Mesodermal cell (in vitro differentiated cells): ENCODE measurements at regions not wholly inside any gene's neighbourhood (a gene's known extent, or its start where the extent isn't known, plus 50 kb on each side); places are given as distances from the start of the nearest gene placed in this dataset.
"Not testable (repeated sequence)": the region's sequence is repeated elsewhere in the genome, so short reads cannot be mapped to it uniquely, and the experiment has no call there.

Experiments
- H3K27ac ChIP-seq: 2 replicates; pipeline ENCODE4 v1.7.0; 2013; ENCODE audit warnings: mild to moderate bottlenecking, low read depth, low read length, moderate library complexity; ENCODE audit not compliant: severe bottlenecking
- H3K36me3 ChIP-seq: 2 replicates; pipeline ENCODE4 v1.7.1; 2013; ENCODE audit warnings: mild to moderate bottlenecking, low read length, moderate library complexity; ENCODE audit not compliant: control insufficient read depth, insufficient read depth
- H3K4me1 ChIP-seq: one replicate; pipeline ENCODE4 v1.7.1; 2013; ENCODE audit warnings: mild to moderate bottlenecking, low read length; ENCODE audit not compliant: insufficient read depth, control insufficient read depth, poor library complexity, severe bottlenecking
- H3K4me3 ChIP-seq: 2 replicates; pipeline ENCODE4 v1.7.0; 2013; ENCODE audit warnings: low read length, control low read depth, mild to moderate bottlenecking; ENCODE audit not compliant: insufficient read depth, poor library complexity, severe bottlenecking; ENCODE audit errors: extremely low read depth
- H3K9me3 ChIP-seq: 2 replicates; pipeline ENCODE4 v1.7.1; 2013; ENCODE audit warnings: mild to moderate bottlenecking, low read length, moderate library complexity; ENCODE audit not compliant: control insufficient read depth
- WGBS, 2 experiments: methylation state at CpG; one replicate each; pipeline ENCODE4 v1.1.5; 2013; ENCODE audit warnings: missing lambda C conversion rate in 2 of 2; ENCODE audit not compliant: insufficient coverage in 2 of 2; 5-methylcytosine and 5-hydroxymethylcytosine counted together

DNA sequence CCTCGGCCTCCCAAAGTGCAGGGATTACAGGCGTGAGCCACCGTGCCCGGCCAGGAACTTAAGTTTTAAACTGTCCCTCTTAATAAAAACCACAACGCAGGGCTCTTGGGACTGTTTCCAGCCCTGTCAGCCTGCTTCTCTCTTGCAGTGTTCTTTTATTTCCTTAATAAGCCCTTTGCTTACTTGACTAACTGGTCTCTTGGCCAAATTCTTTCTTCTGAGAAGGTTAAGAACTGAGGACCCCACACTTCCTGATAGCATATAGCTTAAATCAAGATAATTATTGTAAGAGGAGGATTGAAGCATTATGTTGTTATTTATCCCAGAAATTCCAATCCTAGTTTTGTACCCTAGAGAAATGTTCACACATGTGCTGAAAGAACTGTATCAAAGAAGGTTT lies 128.2 kb upstream of the UXS1 start:
- 94 to 98% methylated on average over 4 to 5 of the region's 5 CpGs for WGBS, 2 experiments

DNA sequence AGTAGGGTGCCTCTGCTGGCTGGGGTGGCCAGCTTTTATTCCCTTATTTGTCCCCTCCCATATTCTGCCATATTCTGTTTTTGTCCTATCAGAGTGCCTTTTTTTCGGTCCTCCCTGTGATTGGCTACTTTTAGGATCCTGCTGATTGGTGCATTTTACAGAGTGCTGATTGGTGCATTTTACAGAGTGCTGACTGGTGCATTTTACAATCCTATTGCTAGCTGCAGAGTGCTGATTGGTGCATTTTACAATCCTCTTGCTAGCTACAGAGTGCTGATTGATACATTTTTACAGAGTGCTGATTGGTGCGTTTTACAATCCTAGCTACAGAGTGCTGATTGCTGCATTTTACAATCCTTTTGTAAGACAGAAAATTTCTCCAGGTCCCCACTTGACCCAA lies 126.3 kb upstream of the UXS1 start:
- H3K36me3 ChIP-seq, H3K4me1 ChIP-seq, H3K27ac ChIP-seq, H3K9me3 ChIP-seq, H3K4me3 ChIP-seq: not testable (repeated sequence)
- 90% methylated on average over 2 of the region's 2 CpGs for WGBS, 2 experiments

More for the DNA sequence above, 128.2 kb upstream of the UXS1 start:
- no peak overlapping the region for H3K4me3 ChIP-seq
- no peaks in the 10 kb centered on the region for H3K9me3 ChIP-seq
- H3K4me1 ChIP-seq: no peaks in the 10 kb centered on the region
- H3K36me3 ChIP-seq: no peaks in the 10 kb centered on the region
- no peak overlapping the region for H3K27ac ChIP-seq

DNA sequence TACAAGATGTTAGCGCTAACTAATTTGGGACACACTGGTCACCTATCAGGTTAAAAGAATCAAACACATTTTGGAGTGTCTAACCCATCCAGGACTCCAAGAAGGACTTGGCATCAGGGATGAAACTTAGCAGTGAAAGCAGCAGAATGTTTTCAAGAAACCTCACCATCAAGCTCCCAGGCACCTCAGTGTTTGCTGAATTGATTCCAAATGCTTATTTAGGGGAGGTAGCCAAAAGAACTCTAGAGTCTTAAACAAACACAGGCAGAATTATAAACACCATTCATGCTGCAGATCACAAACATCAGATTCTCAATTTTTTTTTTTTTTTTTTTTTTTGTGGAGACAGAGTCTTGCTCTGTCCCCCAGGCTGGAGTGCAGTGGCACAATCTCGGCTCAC lies 122.8 kb upstream of the UXS1 start:
- H3K36me3 ChIP-seq: no peaks in the 10 kb centered on the region
- WGBS, 2 experiments: 100% methylated on average over 1 of the region's 2 CpGs; no CpG with 5 or more reads in 1 of the 2 experiments
- H3K27ac ChIP-seq: no peak overlapping the region
- H3K9me3 ChIP-seq: no peaks in the 10 kb centered on the region
- no peaks in the 10 kb centered on the region for H3K4me1 ChIP-seq
- H3K4me3 ChIP-seq: no peak overlapping the region

DNA sequence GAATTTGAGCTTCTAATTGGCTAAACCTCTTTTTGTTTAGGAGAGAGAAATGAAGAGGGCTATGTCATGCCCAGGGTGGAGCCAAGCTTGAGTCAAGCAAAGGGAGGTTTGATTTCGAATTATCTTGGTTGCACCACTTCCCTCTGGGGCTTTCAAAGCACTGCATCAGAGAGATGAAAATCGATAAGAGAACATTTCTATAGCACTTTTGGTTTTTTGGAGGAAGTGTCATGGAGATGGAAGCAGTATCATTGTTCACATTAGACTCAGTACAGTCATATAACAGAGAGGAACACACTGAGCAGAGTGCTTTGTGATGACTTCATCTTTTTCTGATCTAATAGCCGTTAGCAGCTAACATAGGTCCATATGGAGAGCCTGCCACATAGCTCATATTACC lies 120.3 kb upstream of the UXS1 start:
- no peak overlapping the region for H3K4me3 ChIP-seq
- H3K36me3 ChIP-seq: no peaks in the 10 kb centered on the region
- H3K27ac ChIP-seq: no peak overlapping the region
- no peaks in the 10 kb centered on the region for H3K9me3 ChIP-seq
- WGBS, 2 experiments: 100% methylated on average over 1 of the region's 3 CpGs
- H3K4me1 ChIP-seq: no peaks in the 10 kb centered on the region

DNA sequence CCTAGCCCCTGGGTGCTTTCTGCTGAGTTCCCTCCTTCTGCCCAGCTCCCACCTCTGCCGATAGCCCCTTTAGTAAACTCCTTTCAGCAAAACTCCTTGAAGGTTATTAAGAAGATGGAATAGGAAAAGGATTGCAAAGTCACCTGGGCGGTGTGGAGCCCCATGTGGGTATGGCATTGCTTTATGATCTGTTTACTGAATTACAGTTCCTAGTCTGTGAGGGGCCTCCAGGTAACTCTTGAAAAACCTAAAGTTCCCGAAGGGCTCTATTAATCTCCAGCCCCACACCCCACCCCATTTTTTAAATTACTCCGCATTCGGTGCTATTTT lies 116.9 kb upstream of the UXS1 start:
- 100% methylated on average over 1 of the region's 5 CpGs; no CpG with 5 or more reads in 1 of the 2 experiments for WGBS, 2 experiments
- H3K4me3 ChIP-seq: no peak overlapping the region
- H3K9me3 ChIP-seq: no peaks in the 10 kb centered on the region
- H3K27ac ChIP-seq: no peak overlapping the region
- no peaks in the 10 kb centered on the region for H3K36me3 ChIP-seq
- H3K4me1 ChIP-seq: no peaks in the 10 kb centered on the region

DNA sequence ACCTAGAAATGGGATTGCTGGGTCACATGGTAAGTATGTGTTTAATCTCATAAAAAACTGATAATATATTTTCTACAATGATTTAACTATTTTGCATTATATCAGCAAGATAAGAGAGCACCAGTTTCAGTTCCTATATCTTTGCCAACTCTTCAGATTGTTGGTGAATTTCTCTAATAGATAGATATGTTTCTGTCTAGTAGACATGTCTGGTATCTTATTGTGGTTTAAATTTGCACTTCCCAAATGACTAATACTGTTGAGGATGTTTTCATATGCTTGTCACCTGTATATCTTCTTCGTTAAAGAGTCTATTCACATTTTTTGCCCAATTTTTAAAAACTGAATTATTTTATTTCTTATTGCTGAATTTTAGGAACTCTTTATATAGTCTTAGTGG lies 113.8 kb upstream of the UXS1 start:
- Histone ChIP-seq H3K4me3 (no peak overlapping the region), H3K36me3 (no peaks in the 10 kb centered on the region), H3K9me3 (no peaks in the 10 kb centered on the region), H3K27ac (no peak overlapping the region), H3K4me1 (no peaks in the 10 kb centered on the region)
- no CpG with 5 or more reads among the region's 1 CpG for WGBS, 2 experiments

DNA sequence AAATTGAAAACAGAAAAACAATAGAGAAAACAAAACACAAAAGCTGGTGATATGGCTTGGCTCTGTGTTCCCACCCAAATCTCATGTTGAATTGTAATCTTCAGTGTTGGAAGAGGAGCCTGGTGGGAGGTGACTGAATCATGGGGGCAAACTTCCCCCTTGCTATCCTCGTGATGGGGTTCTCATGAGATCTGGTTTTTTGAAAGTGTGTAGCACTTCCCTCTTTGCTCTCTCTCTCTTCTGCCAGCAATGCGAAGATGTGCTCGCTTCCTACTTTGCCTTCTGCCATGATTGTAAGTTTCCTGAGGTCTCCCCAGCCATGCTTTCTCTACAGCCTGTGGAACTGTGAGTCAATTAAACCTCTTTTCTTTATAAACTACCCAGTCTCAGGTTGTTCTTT lies 112.3 kb upstream of the UXS1 start:
- Histone ChIP-seq H3K36me3 (no peaks in the 10 kb centered on the region), H3K4me1 (no peaks in the 10 kb centered on the region), H3K27ac (no peak overlapping the region), H3K4me3 (no peak overlapping the region), H3K9me3 (no peaks in the 10 kb centered on the region)
- WGBS, 2 experiments: 80 to 90% methylated on average over 1 to 3 of the region's 3 CpGs

DNA sequence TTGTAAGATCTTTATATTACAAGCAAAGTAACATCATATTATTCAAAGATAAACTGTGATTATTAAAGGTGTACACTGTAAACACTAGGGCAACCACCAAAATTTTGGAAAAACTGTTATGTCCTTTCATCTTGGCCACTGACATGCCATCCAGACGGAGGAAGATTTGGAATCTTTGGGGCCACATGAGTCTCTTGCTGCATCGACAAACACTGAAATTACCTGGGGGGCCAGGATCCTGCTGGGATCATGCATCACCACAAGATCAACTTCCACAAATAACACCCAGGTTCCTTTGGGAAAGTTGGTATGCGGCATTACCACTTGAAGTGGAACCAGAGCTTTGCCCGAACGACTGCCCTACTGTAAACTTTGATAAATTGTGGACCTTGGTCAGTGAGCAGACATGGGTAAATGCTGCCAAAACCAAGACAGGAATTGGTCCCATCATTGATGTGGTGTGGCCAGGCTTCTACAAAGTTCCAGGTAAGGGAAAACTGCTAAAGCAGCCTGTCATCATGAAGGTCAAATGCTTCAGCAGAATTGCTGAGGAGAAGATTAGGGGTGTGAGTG lies 110.6 kb upstream of the UXS1 start:
- Histone ChIP-seq H3K9me3 (no peaks in the 10 kb centered on the region), H3K36me3 (no peaks in the 10 kb centered on the region), H3K4me1 (no peaks in the 10 kb centered on the region), H3K27ac (no peak overlapping the region), H3K4me3 (no peak overlapping the region)
- WGBS, 2 experiments: 93 to 94% methylated on average over 2 to 5 of the region's 5 CpGs

DNA sequence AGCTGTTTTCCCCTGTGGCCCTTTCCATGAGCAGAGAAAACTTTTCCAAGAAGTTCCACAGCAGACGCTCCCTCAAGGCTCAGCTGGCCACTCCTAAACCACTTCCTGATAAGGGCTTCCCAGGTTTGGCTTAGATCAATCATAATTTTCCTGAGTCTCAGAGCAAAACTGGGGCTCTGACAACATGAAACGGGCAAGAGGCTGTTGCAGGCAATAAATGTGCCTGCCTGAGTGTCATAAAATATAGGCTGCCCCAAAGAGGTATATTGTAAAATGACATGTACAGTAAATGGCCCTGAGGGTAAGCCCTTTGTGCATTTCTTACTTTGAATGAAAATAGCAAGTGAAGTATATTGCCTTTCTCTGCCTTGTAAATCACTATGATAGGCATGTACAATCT lies 105.6 kb upstream of the UXS1 start:
- 78 to 87% methylated on average over 2 of the region's 2 CpGs for WGBS, 2 experiments
- no peaks in the 10 kb centered on the region for H3K4me1 ChIP-seq
- no peak overlapping the region for H3K4me3 ChIP-seq
- no peak overlapping the region for H3K27ac ChIP-seq
- no peaks in the 10 kb centered on the region for H3K36me3 ChIP-seq
- no peaks in the 10 kb centered on the region for H3K9me3 ChIP-seq

DNA sequence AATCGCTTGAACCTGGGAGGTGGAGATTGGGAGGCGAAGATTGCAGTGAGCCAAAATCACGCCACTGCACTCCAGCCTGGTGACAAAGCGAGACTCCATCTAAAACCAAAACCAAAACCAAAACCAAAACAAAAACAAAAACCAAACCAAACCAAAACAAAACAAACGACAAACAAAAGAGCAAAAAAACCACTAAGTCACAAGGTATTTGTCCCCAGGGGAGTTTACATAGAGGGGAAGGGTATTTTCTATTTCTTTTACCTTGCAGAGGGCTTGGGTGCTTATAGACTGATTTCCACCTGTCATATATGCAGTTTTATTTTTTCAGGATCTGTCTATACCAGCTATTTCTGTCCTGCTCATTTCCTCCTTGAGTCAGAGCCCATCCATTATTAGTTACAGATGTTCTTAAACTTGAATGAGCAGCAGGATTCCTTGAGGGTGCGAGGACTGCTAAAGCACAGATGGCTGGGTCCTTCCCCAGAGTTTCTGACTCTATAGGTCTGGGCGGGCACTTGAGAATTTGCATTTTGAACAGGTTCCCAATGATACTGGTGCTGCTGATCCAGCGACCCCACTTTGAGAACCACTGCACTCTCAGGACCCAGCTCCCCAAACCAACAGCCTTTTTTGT lies 102.2 kb upstream of the UXS1 start:
- Histone ChIP-seq H3K9me3 (no peaks in the 10 kb centered on the region), H3K4me3 (no peak overlapping the region), H3K27ac (no peak overlapping the region), H3K36me3 (no peaks in the 10 kb centered on the region), H3K4me1 (no peaks in the 10 kb centered on the region)
- 88 to 92% methylated on average over 2 to 4 of the region's 8 CpGs for WGBS, 2 experiments

DNA sequence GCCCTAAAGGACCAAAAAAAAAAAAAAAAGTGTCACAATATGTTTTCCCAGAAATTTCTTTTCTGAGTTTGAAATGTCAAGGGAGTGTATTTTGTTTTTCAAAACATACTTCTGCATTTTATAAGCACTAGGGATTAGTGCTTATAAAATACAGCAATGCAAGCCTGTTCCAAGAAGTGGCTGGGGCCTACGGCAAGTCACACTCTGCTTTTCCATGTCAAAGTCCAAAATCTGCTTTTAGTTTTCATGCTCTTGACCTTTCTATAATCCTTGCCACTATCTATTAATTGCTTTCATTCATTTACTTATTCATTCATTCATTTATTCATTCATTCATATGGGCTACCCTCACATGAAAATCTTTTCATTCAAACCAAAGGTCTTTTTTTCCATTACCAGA lies 100.1 kb upstream of the UXS1 start:
- no peak overlapping the region for H3K27ac ChIP-seq
- H3K36me3 ChIP-seq: no peaks in the 10 kb centered on the region
- WGBS, 2 experiments: 89 to 100% methylated on average over 1 of the region's 1 CpG
- H3K4me1 ChIP-seq: no peaks in the 10 kb centered on the region
- no peak overlapping the region for H3K4me3 ChIP-seq
- H3K9me3 ChIP-seq: no peaks in the 10 kb centered on the region
